Activated CD4-positive, CD25-positive, alpha-beta regulatory T cell treated with anti-CD3 and anti-CD28 coated beads, Interleukin-2, amount 50 U/mL, for 24 hours (primary cell): ENCODE measurements at regions not wholly inside any gene's neighbourhood (a gene's known extent, or its start where the extent isn't known, plus 50 kb on each side); places are given as distances from the start of the nearest gene placed in this dataset.

ENCODE experiments used
- ATAC-seq, 2 donors: fragments of 150-1000 bp; cut with Tn5 transposase; one replicate each; pipeline ENCODE4 v1.10.0; 2021; ENCODE audit warnings: mild to moderate bottlenecking in 1 of 2, moderate library complexity in 1 of 2

DNA sequence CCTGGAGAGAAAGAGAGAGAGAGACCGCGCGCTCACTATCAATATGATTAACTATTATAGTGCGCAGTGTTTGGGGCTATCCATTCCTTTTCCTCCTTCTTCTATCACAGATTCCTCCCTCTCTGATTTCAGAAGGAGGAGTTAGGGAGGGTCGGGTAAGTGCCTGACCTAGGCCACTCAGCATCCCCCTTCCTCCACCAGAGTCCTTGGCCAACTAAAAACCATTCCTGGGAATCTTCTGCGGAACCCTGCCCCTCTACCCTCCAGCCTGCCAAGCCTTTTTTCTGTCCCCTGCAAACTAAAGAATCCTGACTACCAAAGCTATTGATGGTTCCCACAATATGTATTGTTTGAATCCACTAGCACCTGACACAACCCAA lies 256.2 kb upstream of the NFE2L3 start:
- no peak for ATAC-seq

- ATAC-seq, result no peak
Measured at GRCh38 chr7:25897261-25897782, 254.7 kb upstream of the NFE2L3 start.

GRCh38 chr7:25900245-25900644 lies 251.8 kb upstream of the NFE2L3 start:
- no peak for ATAC-seq

GRCh38 chr7:25900877-25901276 lies 251.1 kb upstream of the NFE2L3 start:
- ATAC-seq, result no peak

- no peak for ATAC-seq
Measured at GRCh38 chr7:25901658-25902057, 250.3 kb upstream of the NFE2L3 start.

DNA sequence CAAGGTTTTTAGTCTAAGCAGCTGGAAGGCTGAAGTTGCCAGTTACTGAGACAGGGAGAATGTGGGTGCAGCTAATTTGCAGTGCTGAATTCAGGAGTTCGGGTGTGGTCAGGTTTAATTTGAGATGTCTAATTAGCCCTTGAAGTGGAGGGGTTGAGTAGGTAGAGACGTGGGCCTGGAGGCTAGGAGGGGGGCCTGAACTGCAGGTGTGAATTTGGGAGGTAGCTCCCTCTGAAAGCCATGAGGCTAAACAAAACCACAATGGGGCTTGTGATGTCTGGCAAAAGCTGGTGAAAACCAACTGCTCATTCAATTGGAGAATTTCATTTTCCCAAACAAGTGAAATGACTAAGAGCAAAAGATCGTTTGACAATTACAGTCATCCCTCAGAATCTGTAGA lies 246.0 kb upstream of the NFE2L3 start:
- no peak for ATAC-seq

DNA sequence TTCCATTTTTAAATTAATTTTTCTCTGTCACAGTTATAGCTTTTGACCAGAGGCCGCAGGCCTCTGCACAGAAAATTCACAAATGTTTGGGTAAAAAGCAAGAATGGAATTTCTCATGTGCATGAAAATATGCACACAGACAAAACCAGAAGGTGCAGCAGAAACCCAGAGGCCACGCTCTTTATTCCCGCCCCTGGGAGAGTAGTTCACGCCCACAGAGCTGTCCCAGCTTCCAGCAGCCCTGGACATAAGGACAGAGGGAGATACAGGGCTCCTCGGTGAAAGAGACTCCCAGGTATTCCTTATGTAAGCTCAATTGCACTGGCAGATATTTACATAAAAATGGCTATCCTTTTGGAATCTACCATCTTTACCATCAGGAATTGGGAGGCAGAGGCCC lies 245.2 kb upstream of the NFE2L3 start:
- ATAC-seq, result no peak

- ATAC-seq, result no peak
Measured at GRCh38 chr7:25907214-25907613, 244.8 kb upstream of the NFE2L3 start.

DNA sequence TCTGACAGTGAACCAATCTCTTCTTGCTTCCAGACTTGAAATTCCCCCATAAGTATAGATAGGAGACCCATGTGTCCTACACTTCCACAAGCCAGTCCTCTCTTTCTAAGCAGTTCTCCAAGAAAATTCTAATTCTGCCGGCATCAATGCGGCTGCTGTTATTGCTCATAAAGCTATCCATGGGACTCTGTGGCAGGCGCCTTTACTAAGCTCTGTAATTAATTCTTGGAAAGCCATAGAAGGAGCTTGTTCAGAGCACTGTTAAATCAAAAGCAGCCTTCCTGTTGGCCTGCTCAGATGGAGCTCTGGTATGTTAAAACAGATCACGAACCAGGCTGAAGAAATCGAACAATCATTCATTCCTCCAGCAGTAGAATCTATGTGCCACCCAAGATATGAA lies 244.3 kb upstream of the NFE2L3 start:
- ATAC-seq, result no peak

DNA sequence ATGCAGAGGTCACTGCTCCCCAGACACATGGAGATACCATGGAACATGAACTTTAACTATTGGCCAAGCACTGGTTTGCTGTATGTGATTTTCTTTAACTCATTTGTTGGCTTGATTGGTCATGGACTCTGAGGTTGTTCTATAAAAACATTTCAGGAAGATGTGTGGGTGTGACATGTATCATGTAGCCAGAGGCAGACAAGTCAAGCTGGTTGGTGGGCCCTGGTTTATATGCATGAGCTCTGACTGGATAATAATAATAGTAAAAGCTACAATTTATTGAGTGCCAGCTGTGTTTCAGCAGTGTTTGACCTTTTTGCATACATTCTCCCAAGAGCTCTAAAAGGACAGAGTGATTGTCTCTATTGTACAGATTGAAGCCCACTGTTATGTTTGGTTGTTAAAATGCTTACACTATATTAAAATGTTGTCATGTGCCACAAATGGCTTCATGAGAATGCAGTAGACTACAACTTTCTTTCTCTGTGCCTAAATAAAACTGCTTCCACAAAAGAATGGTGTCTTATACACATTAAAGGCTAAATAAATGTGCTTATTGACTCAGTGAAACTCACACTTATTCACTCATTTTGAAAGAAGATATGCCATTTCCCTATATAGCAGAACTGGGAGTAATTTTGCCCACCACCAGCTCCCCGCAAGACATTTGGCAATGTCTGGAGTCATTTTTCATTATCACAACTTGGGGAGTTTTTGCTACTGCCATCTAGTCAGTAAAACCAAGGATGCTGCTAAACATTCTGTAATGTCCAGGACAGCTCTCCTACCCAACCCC lies 243.6 kb upstream of the NFE2L3 start:
- no peak for ATAC-seq

DNA sequence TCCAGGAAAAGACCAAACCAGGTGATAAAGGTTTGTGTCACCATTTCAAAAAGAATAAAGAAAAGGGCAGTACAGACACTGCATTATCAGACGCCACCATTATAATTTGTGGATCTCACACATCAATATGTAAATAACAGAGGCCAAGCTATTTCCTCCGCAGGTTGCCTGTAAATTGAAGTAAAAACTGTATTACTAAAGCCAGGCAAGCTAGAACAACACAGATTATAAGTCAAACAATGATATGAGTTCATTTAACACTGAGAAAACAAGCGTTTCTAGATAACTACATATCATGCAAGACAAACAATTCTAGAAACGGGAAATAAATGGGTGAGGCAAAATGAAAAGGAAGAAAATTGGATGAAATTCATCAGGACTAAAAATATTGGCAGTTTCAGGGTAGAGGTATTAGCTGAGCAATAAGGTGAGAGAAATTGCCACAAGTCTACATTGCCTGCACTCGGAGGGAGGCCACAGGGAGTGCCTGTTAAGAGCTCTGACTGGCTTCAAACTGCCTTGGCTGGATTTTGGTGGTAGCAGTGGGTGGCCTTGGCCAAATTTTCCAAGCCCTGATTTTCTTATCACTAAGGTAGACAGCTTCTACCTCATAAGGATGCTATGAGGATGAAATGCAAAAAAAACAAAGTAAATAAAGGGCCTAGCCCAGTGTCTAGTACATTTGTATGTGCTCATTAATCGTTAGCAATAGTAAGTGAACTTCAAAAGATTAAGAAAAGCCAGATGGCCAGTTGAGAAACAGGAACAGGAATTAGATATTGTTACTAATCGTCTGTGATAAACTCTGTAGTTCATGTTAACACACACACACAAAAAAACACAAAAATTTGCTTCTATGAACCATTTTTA lies 240.0 kb upstream of the NFE2L3 start:
- ATAC-seq, result no peak

DNA sequence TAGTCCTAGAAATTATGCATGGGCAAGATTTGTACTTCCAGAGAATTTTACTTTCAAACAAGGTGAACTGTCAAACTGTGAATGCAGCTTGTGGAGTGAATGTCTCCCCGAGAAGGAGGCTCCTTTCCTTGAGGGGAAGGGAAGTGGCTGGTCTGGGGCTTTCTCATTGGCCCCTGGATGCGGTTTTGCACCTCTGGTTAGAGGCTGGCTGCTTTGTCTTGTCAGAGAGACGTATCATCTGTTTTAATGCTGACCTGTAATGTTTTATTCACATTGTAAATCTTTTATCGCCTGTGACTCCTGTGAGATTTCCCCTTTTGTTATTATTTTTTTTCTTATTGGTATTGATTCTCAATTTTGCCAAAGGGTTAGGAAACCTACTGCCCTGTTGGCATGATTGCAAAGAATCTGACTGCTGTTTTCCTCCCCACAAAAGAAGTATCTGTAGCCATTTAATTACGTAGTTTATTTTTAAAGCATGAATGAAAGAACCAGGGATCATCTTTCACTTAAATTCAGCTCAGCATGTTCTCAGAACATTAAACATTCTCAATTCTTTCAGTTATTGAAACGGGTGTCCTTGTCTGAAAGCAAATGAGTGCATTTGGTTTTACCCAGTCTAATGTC lies 238.3 kb upstream of the NFE2L3 start:
- no peak for ATAC-seq

- ATAC-seq, result no peak
Measured at GRCh38 chr7:25918731-25919130, 233.3 kb upstream of the NFE2L3 start.

GRCh38 chr7:25922296-25922695 lies 229.7 kb upstream of the NFE2L3 start:
- ATAC-seq, result no peak

DNA sequence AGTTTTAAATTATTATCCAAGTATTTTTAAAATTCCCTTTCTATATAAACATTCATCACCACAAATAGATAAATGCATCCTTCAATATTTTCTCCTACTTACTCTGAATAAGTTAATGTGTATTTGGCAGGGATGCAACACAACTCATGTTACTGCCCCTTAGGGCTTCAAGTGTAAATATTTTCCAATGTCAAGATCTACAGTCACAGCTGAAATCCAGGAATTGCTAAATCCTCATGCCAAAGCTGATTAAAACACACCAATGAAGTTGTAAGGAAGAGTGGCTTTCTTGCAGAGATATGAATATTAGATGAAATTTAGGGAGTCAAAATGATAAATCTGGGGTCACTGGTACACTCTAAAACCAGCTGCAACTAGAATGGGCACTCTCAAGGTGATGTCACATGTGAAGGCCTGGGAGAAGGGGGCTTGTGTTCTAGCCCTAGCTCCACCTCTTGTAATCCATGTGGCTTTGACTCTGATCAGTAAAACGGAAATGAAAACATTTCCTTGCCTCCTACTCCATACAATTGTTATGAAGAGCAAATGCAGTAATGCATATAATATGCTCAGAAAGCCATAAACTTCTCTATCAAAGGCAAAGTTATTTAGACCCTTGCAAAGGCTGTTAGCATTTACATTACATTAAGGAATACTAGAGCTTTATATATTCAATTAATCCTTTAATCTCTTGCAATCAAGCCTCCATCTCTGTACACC lies 228.1 kb upstream of the NFE2L3 start:
- no peak for ATAC-seq

DNA sequence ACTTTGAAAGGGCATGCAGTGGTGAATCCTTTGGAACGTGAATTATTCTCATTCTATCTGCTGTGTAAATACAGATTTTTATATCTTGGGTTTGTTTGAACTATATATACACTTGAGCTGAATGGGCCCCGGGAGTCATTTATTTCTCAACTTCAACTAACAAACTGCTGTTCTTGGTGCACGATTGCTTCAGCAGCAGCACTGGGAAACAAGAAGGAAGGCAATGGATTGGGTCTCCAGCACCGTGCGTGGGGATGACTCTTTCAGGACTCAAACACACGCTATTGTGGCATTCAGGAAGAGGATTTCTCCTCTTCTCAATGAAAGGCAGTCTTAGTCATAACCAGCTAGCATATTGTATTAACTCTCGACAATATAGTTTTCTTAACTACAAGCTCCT lies 226.0 kb upstream of the NFE2L3 start:
- ATAC-seq, result no peak

- no peak for ATAC-seq
Measured at GRCh38 chr7:25926451-25926850, 225.5 kb upstream of the NFE2L3 start.

GRCh38 chr7:25926891-25927625 lies 224.9 kb upstream of the NFE2L3 start:
- no peak for ATAC-seq

DNA sequence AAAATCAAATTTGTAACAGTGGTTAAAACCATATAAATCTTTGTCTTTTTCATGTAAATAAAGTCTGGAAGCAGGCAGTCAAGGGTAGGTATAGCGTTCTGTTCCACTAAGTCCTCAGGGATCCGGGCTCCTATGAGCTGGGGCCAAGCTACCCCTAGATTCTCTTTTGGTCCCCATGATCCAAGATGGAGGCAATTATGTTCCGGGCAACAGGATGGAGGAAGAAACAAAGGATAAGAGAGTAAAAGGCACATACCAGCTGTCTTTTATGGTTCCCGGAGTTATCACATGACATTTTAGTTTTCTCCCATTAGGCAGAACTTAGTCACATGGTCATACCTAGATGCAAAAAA lies 224.4 kb upstream of the NFE2L3 start:
- ATAC-seq, result no peak

DNA sequence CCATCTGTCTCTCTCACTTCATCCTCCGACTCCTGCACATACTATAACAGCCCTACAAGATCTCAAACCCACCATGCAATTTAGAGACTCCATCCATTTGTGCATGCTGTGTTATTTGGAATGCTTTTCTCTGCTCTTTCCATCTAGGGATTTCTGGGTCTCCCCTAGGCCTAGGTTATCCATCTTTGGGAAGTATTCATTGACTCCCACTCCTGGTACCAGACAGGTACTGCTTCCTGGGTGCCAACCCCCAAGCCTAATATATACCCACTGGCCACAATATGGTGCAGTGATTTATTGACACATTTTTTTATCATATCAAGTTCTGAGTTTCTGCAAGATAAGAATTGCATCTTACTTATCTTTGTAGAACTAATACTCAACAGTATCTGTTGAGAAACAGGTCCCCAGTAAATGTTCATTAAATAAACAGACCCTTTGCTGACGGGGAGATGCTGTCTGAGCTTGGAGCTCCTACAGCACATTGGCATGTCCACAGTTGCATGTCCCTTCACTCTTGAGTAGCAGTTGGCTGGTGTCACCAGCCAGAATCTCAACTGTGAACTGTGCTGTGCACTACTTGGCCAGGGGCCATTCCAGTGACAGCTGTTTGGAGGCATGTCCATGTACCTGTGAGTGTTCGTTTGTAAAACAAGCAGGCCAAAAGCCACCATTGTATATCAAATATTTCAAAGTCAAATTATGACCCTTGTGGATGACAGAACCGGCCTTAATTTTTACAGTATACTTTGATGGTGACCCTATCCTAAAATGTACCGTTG lies 223.3 kb upstream of the NFE2L3 start:
- ATAC-seq, result no peak

- no peak for ATAC-seq
Measured at GRCh38 chr7:25929448-25929847, 222.6 kb upstream of the NFE2L3 start.
